A204.1 (cell line): ENCODE measurements at regions not wholly inside any gene's neighbourhood (a gene's known extent, or its start where the extent isn't known, plus 50 kb on each side); places are given as distances from the start of the nearest gene placed in this dataset.

Experiments used
- FAIRE-seq: peaks from 2 replicates; lab custom pipeline; 2012; peaks lifted over from hg19 to GRCh38; lab: Jason Lieb, UNC

DNA sequence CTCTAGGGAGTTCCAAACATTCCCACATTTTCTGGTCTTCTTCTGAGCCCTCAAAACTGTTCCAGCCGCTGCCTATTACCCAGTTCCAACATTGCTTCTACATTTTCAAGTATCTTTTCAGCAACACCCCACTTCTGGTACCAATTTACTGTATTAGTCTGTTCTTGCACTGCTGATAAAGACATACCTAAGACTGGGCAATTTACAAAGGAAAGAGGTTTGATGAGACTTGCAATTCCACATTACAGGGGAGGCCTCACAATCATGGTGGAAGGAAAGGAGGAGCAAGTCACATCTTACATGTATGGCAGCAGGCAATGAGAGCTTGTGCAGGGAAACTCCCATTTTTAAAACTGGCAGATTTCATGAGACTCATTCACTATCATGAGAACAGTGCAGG lies 629.1 kb upstream of the NR2F2 start:
- FAIRE-seq, result no peak

DNA sequence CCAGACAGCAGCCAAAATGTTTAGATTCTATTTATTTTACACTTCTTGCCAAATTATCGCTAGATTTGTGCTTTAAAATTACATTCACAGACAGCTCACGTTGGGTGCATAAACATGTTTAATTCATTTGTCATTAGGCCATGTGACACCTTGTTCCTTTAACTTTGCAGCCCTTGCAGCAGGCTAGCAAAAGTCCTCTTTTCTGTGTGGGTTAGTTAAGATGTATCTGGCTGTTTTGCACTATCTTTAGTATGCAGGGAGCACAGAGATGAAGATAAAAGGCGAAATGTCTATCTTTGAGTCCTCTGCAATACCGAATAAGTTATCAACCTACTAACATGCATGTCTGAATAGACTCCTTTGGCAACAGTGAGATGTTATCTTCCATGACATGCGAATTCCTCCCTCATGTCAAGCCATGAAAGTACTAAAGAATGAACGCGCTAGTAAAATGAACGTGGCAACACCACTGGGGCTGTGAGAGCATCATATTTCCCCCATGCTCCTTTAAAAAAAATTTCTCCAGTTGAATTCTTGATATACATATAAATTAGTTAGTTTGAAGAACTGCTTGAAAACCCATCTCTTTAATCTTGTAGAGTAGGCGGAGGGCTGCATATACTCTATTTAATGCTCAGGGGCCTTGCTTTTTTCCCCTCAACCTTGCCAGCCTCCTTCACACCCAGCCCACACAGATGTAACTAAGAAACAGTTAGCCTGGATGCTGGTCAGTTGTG lies 620.4 kb upstream of the NR2F2 start:
- FAIRE-seq, result no peak

DNA sequence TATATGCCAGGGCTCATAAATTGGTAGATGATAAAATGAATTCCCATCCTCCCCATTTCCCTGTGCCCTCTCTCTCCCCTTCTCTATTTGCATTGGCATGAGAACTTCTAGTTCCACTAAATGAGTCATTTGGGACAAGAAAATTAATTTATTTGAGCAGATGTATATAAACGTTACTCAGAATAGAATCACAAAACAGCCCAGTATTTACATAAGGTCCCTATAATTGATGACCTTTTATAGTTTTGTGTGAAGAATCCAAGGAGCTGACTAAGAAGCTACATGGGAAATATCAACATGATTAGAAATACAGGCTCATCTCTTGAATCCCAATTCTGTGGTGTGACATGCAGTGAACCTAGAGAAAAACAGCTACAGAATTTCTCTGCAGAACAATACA lies 617.7 kb upstream of the NR2F2 start:
- no peak for FAIRE-seq

DNA sequence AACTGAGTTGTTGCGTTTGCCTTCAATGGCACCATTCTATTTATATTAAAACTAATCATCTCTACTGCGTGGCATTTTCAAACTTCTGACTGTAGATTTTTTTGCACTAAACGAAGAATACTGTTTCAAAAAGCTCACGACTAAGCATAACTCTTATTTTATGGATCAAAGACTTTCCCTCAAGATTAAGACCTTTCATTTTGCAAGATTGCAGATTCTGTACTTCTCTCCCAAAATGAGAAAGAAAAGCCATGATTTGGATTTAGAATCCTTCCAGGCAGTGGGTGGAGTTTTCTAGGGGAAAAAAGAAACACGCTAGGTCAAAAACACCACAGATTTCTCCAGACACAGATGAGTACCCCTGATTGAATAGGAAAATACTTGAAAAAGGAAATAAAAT lies 617.2 kb upstream of the NR2F2 start:
- no peak for FAIRE-seq

DNA sequence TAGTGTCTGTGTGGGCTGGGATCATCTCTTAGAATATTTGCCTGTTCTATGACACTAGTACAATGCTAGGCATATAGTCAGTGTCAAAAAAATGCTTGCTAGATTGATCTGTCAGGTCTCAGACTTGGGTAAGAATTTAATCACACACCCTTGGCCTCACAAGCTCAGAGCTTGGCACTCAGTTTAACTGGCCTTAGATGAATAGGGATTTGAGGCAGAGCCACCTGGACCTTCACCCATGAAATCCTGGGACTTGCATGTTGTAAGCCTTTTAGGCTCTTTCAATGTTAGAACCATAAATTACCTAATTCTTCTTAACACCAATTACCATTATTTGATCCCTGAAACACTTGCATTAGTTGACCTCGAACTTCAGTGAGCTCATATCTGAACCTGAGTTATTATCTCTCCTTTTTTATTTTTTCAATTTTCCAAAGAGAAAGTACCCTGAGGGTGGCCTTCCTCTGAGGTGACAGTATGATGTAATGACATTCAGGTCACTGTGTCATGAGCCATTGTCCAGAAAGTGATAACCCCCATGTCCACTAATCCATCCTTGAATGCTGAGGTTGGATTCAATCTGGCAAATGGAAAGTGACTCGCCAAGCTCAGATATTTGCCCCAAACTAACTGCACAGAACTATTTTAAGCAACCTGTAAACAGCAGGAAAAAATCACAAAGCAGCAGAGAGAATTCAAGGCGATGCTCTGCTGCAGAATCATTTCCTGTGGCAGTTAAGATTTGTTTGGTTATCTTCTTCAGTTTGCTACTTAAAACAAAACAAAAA lies 615.2 kb upstream of the NR2F2 start:
- FAIRE-seq, result no peak

DNA sequence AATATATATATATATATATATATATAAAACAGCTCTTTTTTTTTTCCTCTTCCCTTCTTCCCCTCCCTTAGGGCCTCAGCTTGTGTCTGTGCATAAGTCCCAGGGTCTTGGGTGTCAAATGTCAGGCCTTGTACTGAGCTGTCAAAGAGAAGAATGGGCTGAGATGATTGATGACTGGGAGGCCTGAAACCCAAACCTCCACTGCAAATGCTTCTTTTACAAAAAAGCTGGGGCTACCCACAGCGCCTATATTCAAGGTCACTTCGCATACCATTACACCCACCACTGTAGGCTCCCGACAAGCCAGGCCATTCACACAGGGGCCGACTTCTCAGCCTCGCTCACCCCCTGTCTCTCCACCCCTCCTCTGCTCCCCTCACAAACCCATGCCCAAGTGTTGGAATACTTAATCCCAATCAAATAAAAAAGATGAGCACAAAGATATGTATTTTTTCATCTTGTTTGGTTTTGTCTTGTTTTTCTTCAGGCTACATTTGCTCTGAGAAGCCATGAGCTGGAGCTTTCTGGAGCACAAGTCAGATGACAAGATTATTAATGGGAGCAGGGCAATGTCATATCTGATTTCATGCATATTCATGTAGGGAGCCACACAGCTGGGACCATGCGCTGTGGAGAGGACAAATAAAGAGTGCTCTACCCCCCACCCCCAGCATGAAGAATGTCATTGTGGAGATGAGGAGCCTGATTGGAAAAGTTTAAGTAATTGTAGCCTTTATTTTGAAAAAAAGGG lies 614.4 kb upstream of the NR2F2 start:
- no peak for FAIRE-seq

DNA sequence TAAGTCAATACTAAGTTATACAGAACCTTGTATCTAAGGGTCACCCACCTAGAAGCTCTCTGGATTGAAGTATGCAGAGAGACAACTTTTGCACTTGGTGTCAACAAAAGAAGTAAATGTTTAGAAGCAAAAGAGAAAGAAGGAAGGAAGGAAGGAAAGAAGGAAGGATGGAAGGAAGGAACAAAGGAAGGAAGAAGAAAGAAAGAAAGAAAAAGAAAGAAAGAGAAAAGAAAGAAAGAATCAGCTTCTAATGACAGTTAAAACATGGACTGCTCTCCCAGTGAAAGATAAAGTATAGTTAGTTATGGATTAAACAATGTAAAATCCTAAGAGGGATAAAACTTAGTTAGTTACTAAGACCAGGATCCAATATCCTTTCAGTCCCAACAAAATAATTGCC lies 613.8 kb upstream of the NR2F2 start:
- FAIRE-seq, result no peak

DNA sequence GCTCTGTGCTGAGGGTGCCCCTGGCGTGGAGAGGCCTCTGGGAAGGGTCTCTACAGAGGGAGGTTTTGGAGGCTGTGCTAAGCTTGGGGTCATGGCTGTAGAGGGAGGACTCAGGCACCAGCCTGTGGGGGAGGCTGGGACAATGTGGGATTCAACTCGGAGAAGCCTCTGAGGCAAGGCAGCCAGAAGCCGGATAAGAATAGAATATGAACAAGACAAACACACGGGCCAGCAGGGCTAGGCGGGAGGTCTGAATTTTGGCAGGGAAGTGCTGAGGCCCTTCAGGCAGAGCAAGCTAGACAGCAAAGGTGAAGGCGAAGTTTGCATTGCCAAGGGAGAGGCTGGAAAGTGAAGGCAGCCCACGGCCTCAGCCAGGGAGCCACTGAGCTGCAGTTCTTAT lies 612.1 kb upstream of the NR2F2 start:
- FAIRE-seq, result no peak

DNA sequence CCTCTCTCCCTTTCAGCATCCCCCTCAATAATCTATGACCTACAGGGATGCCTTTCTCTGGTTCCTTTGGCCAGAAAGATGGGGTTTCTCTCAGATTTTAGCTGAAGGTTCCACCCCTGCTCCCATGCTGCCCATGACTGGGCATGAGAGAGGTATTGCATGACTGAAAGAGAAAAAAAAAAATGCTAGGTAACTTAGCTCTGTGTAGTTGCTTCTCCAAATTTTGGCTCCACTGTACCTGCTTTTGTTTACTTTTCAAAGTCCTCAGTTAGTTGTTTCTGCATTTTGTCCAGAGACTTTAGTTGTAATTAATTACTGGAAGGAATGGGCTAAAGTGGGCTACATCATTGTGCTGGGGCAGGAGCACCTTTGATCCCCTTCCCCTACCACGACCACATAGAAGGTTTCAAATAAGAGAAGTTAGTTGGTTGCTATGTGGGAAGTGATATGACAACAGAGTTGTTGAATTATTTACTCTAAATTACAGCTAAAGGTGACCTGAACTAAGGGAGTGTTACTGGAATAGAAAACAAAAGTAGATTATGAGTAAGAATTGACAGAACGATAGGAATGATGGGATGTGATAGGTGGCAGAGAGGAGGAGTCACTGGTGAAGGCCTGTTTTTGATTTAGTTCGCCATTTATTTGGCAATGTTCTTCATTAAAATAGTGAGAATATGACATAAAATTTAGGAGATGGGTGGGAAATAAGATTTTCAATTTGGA lies 605.4 kb upstream of the NR2F2 start:
- no peak for FAIRE-seq

DNA sequence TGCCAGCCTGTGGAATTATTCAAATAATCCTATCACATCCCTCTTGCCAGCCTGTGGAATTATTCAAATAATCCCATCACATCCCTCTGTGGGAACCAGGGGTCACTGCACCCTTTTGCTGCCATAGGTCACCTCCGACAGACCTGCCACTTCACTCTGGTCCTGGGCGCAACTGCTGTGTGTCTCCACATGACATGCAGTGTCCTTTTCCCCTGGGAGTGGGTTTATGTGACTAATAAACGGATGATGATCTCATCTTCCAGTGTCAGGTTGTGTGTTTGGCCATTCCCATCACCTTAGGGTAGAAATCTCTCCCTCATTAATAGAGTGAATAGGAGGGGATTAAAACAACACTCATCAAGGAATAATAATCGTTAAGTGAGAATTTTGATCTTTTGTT lies 603.6 kb upstream of the NR2F2 start:
- no peak for FAIRE-seq

DNA sequence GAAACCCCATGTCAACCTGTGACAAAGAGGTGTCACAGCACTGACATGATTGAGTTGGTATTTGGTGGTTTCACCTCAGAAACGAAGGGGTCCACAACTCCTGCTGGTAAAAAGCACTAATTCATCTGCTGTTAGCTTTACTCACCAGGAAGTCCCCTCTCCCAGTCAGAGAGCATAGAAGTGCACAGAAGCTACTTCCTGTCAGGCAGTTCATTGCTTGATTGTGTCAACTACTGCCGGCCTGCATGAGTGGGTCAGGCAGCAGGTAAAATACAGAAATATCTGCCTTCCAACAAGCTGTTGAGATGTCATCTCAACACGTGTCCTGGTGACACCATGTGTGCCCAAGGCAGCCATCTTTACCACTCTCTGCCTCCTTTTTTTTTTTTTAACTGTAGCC lies 596.6 kb upstream of the NR2F2 start:
- FAIRE-seq, result no peak

DNA sequence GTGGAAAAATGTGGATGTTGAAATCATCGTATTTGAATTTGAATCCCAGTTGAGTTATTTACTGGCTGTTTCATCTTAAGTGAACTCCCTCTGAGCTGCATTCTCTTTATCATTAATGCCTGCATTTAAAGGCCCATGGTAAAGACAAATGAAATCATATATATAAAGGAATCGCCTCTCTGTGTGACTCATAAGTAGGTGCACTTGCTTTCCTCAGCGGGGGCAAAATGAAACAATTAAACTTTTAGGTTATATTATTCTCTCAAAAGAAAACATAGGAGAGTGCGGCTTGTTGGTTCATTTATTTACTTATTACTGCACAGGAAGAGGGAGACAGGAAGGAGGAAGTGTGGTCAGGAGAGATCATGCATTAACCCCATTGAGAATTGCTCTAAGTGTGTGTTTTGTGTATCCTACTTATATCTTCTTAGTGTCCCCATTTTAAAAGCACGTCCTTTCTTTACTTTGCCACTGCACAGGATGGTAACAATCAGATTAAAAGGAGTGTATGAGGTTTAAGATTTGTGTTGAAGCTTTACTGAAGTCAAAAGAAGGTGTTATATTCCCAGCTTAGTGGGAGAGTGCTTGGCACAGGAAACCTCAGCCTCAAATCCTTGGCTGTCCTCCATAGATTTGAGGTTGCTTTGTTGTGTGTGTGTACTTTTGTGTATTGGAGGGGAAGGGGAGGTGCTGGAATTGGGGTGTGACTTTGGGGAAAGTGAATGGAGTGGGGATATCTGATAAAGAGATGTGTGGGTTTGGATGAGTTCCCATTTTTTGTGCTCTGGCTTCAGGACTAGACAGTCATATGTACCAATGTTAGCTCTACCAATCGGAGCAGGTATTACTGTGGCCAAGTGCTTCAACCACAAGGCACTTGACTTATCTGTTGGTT lies 595.8 kb upstream of the NR2F2 start:
- no peak for FAIRE-seq

DNA sequence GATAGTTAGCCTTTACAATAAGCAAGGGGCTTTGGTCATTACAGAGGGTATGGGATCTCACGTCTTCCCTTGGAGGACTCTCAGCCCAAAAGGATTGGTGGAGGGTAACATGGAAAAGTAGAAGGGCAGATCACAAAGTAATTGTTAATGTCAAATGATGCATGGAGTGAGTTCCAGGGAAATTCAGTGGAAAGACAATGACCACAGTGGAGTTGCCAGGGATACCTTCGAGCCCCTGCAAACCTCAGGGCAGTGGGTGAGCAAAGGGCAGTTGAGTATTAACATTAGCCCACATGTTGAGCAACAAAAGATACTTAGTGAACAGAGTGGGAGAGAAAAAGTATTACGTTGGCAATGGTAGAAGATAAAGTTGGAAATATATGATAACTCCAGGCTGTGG lies 593.4 kb upstream of the NR2F2 start:
- FAIRE-seq, result no peak

DNA sequence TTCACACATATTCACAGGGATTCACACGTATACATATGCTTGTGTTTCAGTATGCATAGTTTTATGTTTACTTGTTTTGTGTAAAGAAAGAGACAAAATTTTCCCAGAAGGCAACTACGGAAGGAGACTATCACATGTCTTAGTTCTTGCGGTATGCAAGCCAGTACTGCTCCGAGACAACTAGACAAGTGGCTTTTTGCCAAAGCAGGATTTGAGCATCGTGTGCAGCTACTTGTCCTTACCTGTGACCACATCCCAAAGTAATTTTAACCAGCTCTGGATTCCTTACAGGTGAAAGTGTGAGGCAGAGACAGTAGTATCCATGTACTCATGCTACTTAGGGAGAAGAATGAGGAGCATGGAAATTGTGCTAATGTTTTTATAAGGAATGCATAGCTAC lies 591.4 kb upstream of the NR2F2 start:
- FAIRE-seq, result no peak

DNA sequence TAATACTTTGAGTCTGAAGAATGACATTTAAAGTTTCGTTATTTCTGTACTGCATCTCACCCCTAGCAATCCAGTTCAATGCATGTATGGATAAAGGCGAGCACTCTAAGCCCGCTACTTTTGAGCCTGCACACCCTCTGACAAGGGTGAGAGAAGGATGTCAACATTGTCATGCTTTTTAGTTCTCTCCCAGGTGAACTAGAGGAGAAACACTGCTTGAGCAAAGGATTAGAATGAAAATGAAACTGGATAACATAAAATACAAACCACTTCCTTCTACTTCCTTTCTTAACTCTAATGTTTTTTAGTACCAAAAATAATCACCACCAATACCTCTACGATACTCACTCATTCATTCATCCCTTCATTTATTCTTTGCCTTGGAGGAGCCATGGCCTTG lies 588.7 kb upstream of the NR2F2 start:
- no peak for FAIRE-seq

DNA sequence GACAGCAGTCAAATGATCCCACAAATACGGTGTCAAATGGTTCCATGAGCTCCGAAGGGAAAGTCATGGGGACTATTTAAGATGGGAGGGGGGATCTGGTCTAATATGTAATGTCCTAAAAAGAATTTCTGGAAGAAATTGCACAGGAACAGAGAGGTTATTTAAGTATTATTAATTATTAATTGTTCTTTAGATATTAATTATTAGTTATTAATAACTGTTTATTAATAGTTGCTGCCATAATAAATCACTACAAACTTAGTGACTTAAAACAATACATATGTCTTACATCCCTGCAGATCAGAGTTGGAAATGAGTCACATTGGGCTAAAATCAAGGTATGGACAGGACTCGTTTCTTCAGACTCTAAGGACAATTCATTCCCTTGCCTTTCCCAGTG lies 588.2 kb upstream of the NR2F2 start:
- FAIRE-seq, result no peak

DNA sequence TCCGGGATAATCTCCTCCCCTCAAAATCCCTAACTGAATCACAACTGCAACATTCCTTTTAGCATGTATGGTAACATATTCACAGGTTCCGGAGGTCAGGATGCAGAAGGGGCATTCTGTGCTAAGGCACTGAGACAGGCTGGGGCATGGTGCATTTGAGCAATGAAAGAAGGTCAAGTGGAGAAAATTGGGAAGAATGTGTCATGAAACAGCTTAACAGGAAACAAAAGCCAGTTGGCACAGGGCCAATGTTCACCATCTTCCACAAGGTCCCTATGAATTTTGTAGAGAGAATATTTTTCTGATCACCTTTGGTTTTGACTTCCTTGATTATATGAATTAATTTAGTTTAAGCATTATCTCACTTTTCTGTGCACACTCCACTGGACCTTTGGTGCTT lies 587.7 kb upstream of the NR2F2 start:
- no peak for FAIRE-seq

DNA sequence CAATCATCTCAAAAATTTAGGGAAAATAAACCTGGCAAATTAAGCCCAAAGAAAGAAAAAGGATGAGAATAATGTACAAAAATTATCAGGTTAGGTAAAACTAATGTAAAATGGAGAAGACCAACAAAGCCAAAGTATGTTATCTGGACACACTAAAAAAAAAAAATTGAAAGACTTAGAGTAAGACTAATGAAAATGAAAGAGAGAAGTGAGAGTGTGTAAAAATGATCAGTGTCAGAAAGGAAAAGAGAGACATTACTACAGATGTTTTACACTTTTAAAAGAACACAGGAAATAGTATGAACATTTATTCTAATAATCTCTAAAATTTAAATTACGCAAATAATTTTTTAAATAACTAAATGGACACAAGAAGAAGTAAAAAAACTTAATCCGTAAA lies 573.3 kb upstream of the NR2F2 start:
- no peak for FAIRE-seq

DNA sequence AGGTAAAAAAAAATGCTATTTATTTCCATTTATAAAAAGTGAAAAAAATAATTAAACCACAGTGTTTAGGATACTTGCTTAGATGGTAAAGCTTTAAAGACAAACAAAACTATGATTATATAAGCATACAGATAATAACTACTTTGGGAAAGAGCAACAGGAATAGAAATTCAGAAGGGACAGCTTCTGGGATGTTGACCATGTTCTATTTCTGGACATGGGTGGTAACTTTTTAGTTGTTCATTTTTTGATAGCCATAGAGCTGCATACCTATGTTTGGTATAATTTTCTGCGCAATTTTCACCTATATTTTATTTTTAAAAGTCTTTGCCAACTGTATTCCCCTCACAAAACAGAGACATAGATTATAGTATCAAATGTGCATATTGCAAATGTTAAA lies 572.0 kb upstream of the NR2F2 start:
- FAIRE-seq, result no peak

DNA sequence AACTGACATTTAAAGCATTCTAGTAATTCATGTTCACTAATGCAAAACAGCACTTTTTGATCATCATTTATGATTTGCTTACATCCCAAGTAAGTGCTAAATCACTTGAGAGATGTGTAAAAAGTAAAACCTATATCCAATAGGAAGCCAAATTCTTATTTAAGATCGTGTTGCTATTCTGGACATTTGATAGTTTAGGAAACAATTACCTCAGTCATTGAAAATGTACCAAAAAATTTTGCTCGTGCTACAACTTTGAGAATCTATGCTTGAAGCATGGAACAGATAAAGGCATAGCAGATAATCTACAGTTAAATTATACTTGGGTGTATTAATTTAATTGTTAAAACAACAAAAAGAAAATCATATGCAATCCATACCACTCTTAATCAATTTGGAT lies 571.6 kb upstream of the NR2F2 start:
- no peak for FAIRE-seq

DNA sequence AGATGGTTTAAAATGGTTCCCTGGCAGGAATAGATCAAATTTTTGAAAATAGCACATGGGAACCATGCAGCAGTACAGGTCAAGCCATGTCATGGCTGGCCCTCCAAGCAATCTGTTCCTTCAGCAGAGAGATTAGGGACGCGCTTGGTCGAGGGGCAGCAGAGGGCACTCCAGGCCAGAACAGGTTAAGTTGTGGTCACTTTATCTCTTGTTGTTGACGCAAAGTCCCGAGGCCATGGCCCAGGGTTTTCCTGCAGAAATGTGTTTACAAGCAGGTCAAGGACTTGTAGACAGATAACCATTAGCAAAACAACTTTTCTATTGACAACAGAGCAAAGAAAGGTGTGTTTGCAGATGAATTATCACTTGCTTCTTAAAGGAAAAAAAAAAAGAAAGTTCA lies 570.0 kb upstream of the NR2F2 start:
- no peak for FAIRE-seq
